GM04503 (cell line): ENCODE measurements at regions not wholly inside any gene's neighbourhood (a gene's known extent, or its start where the extent isn't known, plus 50 kb on each side); places are given as distances from the start of the nearest gene placed in this dataset.
A peak's percentile ranks its signal among the peaks of the same experiment; 100 is the strongest.

Experiments
- DNase-seq: peaks from one replicate; pipeline ENCODE4 v3.0.0-alpha.2; 2012; ENCODE audit warnings: low read depth

GRCh38 chr2:128632501-128632800 is 313.8 kb upstream of the HS6ST1 start:
- no peak for DNase-seq

DNA sequence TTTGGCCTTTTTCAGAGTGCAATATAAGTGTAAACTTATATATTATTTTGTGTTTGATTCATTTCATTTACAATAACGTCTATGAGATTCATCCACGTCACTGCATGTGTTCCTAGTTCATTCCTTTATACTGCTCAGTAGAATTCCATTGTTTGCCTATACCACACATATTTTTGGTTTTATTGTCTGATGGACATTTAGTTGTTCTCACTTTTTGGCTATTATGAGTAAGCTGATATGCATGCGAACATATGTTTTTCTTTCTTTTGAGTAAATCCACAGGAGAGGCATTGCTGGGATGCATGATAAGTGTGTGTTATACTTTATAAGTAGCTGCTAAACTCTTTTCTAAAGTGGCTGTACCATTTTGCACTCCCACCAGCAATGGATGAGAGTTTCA is 314.8 kb upstream of the HS6ST1 start:
- DNase-seq = no peak

GRCh38 chr2:128635361-128635900 is 316.8 kb upstream of the HS6ST1 start:
- no peak for DNase-seq

- DNase-seq = no peak
Observed at GRCh38 chr2:128636802-128637147, 318.1 kb upstream of the HS6ST1 start.

GRCh38 chr2:128637481-128638155 is 318.9 kb upstream of the HS6ST1 start:
- DNase-seq = no peak

DNA sequence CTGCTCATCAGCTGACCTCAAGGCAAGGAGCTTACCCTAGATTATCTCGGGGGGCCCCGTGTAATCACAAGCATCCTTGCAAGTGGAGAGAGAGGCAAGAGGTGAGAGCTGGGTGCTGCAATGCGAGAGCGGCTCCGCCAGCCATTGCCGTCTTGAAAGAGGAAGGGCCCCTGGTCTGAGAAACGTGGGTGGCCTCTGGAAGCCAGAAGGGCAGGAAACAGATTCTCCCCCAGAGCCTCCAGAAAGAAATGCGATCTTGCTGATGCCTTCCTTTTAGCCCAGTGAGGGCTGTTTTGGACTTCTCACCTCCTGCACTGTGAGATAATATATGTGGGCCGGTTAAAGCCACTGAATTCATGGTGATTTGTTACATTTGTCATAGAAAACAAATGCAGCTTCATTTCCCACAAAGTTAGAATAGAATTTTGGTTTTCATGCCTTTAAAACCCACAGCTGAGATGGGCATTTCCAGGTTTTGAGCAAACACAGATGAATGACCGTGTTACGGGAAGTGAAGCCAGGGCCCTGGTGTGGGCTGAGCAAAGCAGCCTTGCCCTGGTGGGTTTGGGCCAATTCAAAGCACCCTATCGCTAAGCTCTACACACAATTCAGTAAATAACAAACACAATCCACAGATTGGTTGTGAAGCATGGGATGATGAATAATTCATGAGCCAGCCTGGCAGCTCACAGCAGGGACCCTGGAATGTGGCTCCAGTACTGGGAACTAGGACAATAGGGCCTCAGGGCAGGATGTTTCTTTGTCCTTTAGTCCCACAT is 319.9 kb upstream of the HS6ST1 start:
- DNase-seq = peak; percentile 10

DNA sequence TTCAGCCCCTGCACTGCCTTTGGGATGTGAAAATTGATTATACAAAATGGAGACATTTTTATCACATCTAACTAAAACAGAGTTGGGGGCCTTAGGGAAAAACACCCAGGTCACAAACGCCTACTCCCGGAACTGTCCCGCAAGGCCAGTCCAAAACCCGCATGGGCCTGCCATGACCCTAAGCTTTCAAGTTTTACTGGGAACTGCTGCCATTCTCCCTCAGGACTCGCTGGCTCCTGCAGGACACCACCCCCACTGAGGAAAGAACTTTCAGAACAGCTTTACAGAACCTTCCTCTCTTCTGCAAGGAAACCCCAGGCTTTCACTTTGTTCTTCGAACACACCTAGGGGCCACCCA is 320.4 kb upstream of the HS6ST1 start:
- DNase-seq = no peak

DNA sequence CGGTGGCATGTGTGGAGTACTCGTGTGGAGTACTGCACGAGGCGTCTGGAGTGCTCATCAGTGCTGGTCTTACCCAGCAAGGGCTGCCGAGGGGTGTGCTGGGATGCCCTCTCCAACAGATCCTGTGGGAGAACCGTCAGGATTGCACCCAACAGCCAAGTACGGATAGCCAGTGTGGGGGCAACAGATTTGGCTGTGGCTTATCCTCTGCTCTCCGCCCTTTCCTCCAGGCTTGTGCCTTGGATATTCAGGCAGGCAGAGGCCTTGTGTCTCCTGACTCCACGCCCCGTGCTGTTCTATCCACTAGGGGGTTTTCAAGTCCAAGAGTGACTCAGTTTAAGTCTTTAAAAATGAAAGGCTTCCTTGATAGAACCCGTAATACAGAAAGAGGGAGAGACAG is 321.0 kb upstream of the HS6ST1 start:
- DNase-seq = no peak

GRCh38 chr2:128640166-128640844 is 321.6 kb upstream of the HS6ST1 start:
- no peak for DNase-seq

DNA sequence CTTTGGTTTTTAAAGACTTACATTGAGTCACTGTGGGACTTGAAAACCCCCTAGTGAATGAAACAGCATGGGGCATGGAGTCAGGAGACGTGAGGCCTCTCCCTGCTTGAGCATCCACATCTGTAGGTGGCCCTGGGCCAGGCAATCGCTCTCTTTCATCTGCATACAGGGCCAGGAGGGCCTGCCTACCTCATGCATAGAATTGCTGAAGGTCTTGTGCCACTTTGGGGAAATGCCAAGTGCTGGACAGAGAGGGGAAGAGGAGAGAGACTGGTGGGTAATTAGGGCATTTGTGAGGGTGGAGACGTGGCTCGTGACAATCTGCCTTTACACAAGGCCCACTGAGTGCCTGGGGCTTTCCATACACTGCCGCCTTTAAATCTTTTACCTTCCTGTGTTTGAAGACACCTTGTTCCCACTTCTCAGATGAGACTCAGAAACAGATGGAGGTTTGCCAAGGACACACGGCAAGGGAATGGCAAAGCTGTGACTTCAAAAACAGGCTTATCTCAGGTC is 322.2 kb upstream of the HS6ST1 start:
- no peak for DNase-seq

DNA sequence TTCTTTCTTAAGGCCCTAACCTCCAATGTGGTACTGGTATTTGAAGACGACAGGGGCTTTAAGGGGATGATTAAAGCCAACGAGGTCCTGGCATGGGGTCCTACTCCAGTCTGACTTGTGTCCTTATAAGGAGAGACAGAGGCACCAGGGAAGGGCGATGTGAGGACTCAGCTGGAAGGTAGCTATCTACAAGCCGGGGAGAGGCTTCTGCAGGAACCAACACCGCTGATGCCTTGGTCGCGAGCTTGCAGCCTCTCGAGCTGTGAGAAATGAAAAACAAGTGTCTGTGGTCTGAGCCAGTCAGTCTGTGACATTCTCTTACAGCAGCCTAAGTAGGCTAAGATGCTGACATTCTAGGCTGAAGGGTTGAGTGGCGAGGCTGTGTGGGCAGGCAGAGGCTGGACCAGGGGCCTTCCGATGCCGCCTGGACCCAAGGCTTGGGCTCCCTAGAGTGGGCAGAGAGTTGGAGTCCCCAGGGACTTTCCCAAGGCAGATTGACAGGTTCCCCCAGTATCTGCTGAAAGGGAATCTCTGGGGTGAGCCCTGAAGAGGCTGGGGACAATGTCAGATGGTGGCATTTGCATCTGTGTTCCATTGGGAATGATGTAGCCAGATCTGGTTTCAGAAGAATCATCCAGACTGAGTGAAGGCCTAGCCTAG is 322.9 kb upstream of the HS6ST1 start:
- DNase-seq = no peak

GRCh38 chr2:128642316-128642715 is 323.6 kb upstream of the HS6ST1 start:
- DNase-seq = no peak

DNA sequence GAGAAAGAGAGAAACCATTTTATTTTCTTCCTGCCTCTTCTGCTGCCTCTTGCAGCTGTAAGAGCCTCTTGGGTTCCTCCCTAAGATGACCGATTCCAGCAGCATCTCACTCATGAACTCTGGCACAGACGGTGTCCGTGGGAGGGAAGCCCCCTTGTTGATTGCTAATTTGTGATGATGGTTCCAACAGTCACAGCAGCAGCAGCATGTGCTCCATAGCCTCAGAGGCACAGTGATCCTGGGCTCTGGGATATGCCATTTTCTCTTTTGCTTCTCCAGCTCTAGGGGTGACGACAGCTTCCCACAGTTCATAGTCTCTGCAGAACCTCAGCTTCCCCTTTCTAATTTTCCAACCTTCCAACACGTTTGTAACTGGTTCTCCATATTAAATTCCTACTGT is 324.2 kb upstream of the HS6ST1 start:
- no peak for DNase-seq

- no peak for DNase-seq
Observed at GRCh38 chr2:128643221-128644065, 324.8 kb upstream of the HS6ST1 start.

- DNase-seq = no peak
Observed at GRCh38 chr2:128644156-128644555, 325.5 kb upstream of the HS6ST1 start.

- no peak for DNase-seq
Observed at GRCh38 chr2:128644718-128645256, 326.1 kb upstream of the HS6ST1 start.

DNA sequence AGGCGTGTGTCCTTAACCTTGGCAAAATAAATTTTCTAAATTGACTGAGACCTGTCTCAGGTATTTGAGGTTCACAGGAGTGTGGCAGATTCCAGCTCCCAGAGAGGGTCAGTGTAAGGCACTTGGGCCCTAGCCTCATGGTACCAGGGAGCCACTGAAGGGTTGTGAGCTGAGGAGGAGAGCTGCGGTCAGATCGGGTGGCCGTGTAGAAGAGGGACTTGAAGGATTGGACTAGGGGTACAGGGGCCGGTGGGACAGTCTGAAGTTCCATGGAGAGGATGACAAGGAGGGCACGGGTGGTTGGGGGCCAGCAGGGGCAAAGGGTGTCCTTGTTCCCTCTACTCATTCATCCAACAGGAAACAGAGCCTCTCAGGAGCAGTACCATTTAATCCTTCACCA is 327.0 kb upstream of the HS6ST1 start:
- DNase-seq = no peak

DNA sequence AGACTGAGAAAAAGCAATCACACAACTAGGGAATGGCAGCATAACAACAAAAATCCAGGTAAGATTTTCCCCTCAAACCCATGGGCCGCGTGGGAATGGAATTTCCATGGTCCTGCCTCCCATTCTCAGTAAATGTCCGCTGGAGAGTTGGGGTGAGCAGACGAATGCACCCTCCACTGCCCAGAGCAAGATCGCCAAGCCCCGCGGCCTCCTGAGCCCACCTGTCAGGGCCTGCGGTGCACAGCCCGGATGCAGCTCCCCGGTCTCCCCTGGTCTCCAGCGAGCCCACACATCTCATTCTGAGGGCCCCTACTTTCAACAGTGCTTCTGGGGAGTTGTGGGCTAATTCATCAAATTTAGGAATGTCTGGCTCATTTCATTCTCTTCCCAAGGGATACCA is 327.4 kb upstream of the HS6ST1 start:
- DNase-seq = no peak

GRCh38 chr2:128646691-128647090 is 328.0 kb upstream of the HS6ST1 start:
- DNase-seq = no peak

DNA sequence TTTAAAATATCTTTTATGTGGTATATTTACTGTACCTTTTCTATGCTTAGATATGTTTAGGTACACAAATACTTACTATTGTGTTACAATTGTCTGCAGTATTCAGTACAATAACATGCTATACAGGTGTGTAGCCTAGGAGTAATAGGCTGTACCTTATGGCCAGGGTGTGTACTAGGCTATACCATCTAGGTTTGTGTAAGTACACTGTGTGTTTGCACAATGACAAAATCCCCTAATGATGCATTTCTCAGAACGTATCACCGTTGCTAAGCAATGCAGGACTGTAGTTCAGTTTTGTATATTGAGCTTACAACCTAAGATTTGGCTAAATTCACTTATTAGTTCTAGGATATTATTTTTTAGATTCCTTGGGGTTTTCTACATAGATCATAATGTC is 332.3 kb upstream of the HS6ST1 start:
- no peak for DNase-seq

- DNase-seq = no peak
Observed at GRCh38 chr2:128654408-128654807, 335.7 kb upstream of the HS6ST1 start.
